Endothelial cell of umbilical vein (primary cell): ENCODE measurements at regions not wholly inside any gene's neighbourhood (a gene's known extent, or its start where the extent isn't known, plus 50 kb on each side); places are given as distances from the start of the nearest gene placed in this dataset.

ENCODE experiments used
- BruUV-seq: library from RNA; stranded (reverse); fragments of 400-500 nt; replicated peaks from 2 replicates; lab custom pipeline; 2021; lab: Mats Ljungman, UMichigan
- CTCF ChIA-PET: fragments of 300-600, 350-600 bp; sonication (Branson Sonifier 250); formaldehyde crosslinking; loops from one replicate; lab custom pipeline; 2021; ENCODE audit warnings: antibody characterized with exemption, inconsistent platforms; lab: Charles Lee
- POLR2A ChIA-PET: fragments of 300-600, 350-600 bp; sonication (Branson Sonifier 250); formaldehyde crosslinking; loops from one replicate; lab custom pipeline; 2021; ENCODE audit warnings: antibody characterized with exemption, inconsistent platforms; lab: Charles Lee
- DNase-seq: peaks from one replicate; pipeline ENCODE4 v3.0.0-alpha.2; 2011; ENCODE audit warnings: low read depth, low spot score
- FAIRE-seq: peaks from 2 replicates; lab custom pipeline; 2011; peaks lifted over from hg19 to GRCh38; lab: Jason Lieb, UNC
- H2AFZ ChIP-seq: 2 replicates; pipeline ENCODE4 v1.6.0; 2012; ENCODE audit warnings: low read depth, low read length, control low read depth, inconsistent platforms
- H3K27ac ChIP-seq: 2 replicates; pipeline ENCODE4 v1.5.1; 2011; ENCODE audit warnings: low read depth, mild to moderate bottlenecking, control low read depth, low read length, moderate library complexity; ENCODE audit not compliant: insufficient read depth
- H3K27me3 ChIP-seq, 2 experiments: 2 replicates each; pipeline versions ENCODE4 v1.6.0 to v1.6.1; 2011; ENCODE audit warnings: low read length in 2 of 2, mixed read lengths in 1 of 2; ENCODE audit not compliant: control insufficient read depth in 2 of 2, insufficient read depth in 2 of 2
- H3K36me3 ChIP-seq, 2 experiments: 2 replicates in 1 of 2; 3 replicates in 1 of 2; pipeline ENCODE4 v1.5.1; 2011; ENCODE audit warnings: low read length in 2 of 2, mild to moderate bottlenecking in 1 of 2, moderate library complexity in 1 of 2; ENCODE audit not compliant: control insufficient read depth in 2 of 2, insufficient read depth in 2 of 2; ENCODE audit errors: extremely low read depth in 1 of 2
- H3K4me1 ChIP-seq: 3 replicates; pipeline ENCODE4 v1.5.1; 2011; ENCODE audit warnings: mild to moderate bottlenecking, low read length; ENCODE audit not compliant: control insufficient read depth, insufficient read depth; ENCODE audit errors: extremely low read depth
- H3K4me2 ChIP-seq: 2 replicates; pipeline ENCODE4 v1.6.1; 2011; ENCODE audit warnings: low read length, control low read depth, mixed read lengths; ENCODE audit not compliant: insufficient read depth
- H3K4me3 ChIP-seq, 3 experiments: fragments of 200-600 bp in 1 of 3; sonication (generic), shearing (Covaris generic) in 1 of 3; replicated peaks in 1 of 3; 2 replicates each; pipeline ENCODE4 v1.5.1; 2011 to 2016; ENCODE audit warnings: control low read depth in 3 of 3, low read length in 3 of 3, mild to moderate bottlenecking in 2 of 3, inconsistent platforms in 1 of 3, low read depth in 1 of 3, moderate library complexity in 1 of 3; ENCODE audit not compliant: insufficient read depth in 1 of 3
- H3K79me2 ChIP-seq: 2 replicates; pipeline ENCODE4 v1.6.0; 2012; ENCODE audit warnings: low read length, inconsistent platforms; ENCODE audit not compliant: control insufficient read depth, insufficient read depth
- H3K9ac ChIP-seq: replicated peaks from 2 replicates; pipeline ENCODE3; 2011; ENCODE audit warnings: low read length, control low read depth; ENCODE audit not compliant: insufficient read depth; ENCODE audit errors: extremely low read depth
- H3K9me1 ChIP-seq: replicated peaks from 3 replicates; pipeline ENCODE4 v1.6.0; 2011; ENCODE audit warnings: mild to moderate bottlenecking, low read length; ENCODE audit not compliant: control insufficient read depth, insufficient read depth; ENCODE audit errors: extremely low read depth
- H3K9me3 ChIP-seq: replicated peaks from 2 replicates; pipeline ENCODE4 v1.5.1; 2012; ENCODE audit warnings: low read length, inconsistent platforms; ENCODE audit not compliant: control insufficient read depth, insufficient read depth
- H4K20me1 ChIP-seq: replicated peaks from 2 replicates; pipeline ENCODE3; 2011; ENCODE audit warnings: mild to moderate bottlenecking, low read length; ENCODE audit not compliant: control insufficient read depth, insufficient read depth; ENCODE audit errors: extremely low read depth
- EZH2 ChIP-seq: IDR thresholded peaks from 2 replicates; pipeline ENCODE4 v1.6.1; 2012; ENCODE audit warnings: borderline replicate concordance, low read depth, mild to moderate bottlenecking, moderate library complexity, low read length, inconsistent platforms; ENCODE audit not compliant: severe bottlenecking
- GATA2 ChIP-seq: IDR thresholded peaks from 2 replicates; pipeline ENCODE4 v1.7.0; 2011; ENCODE audit warnings: low read depth, mild to moderate bottlenecking, moderate library complexity, mixed read lengths, low read length; ENCODE audit not compliant: insufficient read length, insufficient read depth
- JUN ChIP-seq: IDR thresholded peaks from 2 replicates; pipeline ENCODE4 v1.6.1; 2011; ENCODE audit warnings: borderline replicate concordance, low read depth; ENCODE audit not compliant: insufficient read length, insufficient read depth
- MAX ChIP-seq: IDR thresholded peaks from 2 replicates; pipeline ENCODE4 v1.6.1; 2011; ENCODE audit not compliant: insufficient read depth, insufficient read length
- MYC ChIP-seq: IDR thresholded peaks from one replicate; pipeline ENCODE4 v1.6.1; 2011; ENCODE audit warnings: mild to moderate bottlenecking, low read depth, low read length
- POLR2A ChIP-seq: IDR thresholded peaks from 2 replicates; pipeline ENCODE4 v1.6.1; 2012; ENCODE audit warnings: low read depth, mild to moderate bottlenecking, control low read depth, low read length
- POLR2AphosphoS5 ChIP-seq: IDR thresholded peaks from 2 replicates; pipeline ENCODE4 v1.6.1; 2012; ENCODE audit warnings: low read depth, mild to moderate bottlenecking, control low read depth, low read length, moderate library complexity; ENCODE audit not compliant: insufficient read depth
- dilution Hi-C: fragments of 300-500 bp; cut with MboI; formaldehyde crosslinking; loops from one replicate; pipeline ENCODE4 v1.15.0; 2019; ENCODE audit warnings: low sequenced_read_pairs; ENCODE audit not compliant: extremely low pct_ligation_motif_present
- intact Hi-C: fragments of 100-400 bp; cut with micrococcal nuclease; formaldehyde crosslinking; loops from one replicate; pipeline ENCODE4 v1.10.0; 2022
- TF ChIP-seq, protein P1 (sequence below), 2 donors: IDR thresholded peaks; 1 replicate in 1 of 2; 2 replicates in 1 of 2; pipeline ENCODE4 v1.5.1; 2011; ENCODE audit warnings: low read length in 2 of 2, mild to moderate bottlenecking in 2 of 2, moderate library complexity in 2 of 2, control low read depth in 1 of 2, inconsistent platforms in 1 of 2, low read depth in 1 of 2; ENCODE audit not compliant: insufficient read depth in 1 of 2; ENCODE audit errors: extremely low read depth in 1 of 2

GRCh38 chr9:102253099-102253498, 514.7 kb upstream of the GRIN3A start:
- intact Hi-C loops (no loop called here), dilution Hi-C loops (no loop called here)
- Histone ChIP-seq H3K27ac (no peak overlapping the region), H4K20me1 (no peaks in the 10 kb centered on the region), H3K9ac (no peak overlapping the region), H3K9me1 (no peaks in the 10 kb centered on the region), H3K27me3 (no peaks in the 10 kb centered on the region), H3K4me3 (no peak overlapping the region), H3K4me2 (no peak overlapping the region), H3K4me1 (no peaks in the 10 kb centered on the region), H3K9me3 (peaks cover 5% of the 10 kb centered on the region), H2AFZ (no peak overlapping the region), H3K79me2 (no peaks in the 10 kb centered on the region), H3K36me3 (no peaks in the 10 kb centered on the region)
- CTCF ChIA-PET: no interaction called here
- POLR2A ChIA-PET: no interaction called here
- DNase-seq (no peak), FAIRE-seq (no peak)
- BruUV-seq: no TSS peak
- TF ChIP-seq JUN (no peak), GATA2 (no peak), POLR2AphosphoS5 (no peak), EZH2 (no peak), POLR2A (no peak), MAX (no peak), MYC (no peak)
- TF ChIP-seq, protein P1, sequence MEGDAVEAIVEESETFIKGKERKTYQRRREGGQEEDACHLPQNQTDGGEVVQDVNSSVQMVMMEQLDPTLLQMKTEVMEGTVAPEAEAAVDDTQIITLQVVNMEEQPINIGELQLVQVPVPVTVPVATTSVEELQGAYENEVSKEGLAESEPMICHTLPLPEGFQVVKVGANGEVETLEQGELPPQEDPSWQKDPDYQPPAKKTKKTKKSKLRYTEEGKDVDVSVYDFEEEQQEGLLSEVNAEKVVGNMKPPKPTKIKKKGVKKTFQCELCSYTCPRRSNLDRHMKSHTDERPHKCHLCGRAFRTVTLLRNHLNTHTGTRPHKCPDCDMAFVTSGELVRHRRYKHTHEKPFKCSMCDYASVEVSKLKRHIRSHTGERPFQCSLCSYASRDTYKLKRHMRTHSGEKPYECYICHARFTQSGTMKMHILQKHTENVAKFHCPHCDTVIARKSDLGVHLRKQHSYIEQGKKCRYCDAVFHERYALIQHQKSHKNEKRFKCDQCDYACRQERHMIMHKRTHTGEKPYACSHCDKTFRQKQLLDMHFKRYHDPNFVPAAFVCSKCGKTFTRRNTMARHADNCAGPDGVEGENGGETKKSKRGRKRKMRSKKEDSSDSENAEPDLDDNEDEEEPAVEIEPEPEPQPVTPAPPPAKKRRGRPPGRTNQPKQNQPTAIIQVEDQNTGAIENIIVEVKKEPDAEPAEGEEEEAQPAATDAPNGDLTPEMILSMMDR (IDR thresholded peaks at IDR 0.05; ENCODE audit: extremely low read depth in 1 of 2, insufficient read depth in 1 of 2, low read depth in 1 of 2, low read length in 2 of 2): no peak
